Natural killer cell treated with Interleukin-12 subunit alpha and Interleukin-12 subunit beta and Interleukin-15 and Interleukin-18, amount 100 ng/mL, for 72 hours (primary cell): ENCODE measurements at regions not wholly inside any gene's neighbourhood (a gene's known extent, or its start where the extent isn't known, plus 50 kb on each side); places are given as distances from the start of the nearest gene placed in this dataset.

Experiments
- ATAC-seq, 2 donors: fragments of 150-1000 bp; cut with Tn5 transposase in 1 of 2; sonication (Bioruptor Pico), chemical (Tn5 transposase) in 1 of 2; 2 replicates each; pipeline ENCODE4 v1.10.0; 2021
- DNase-seq: peaks from one replicate; pipeline ENCODE4 v3.0.0; 2022; ENCODE audit warnings: low spot score
- H3K27ac Mint-ChIP-seq, 2 donors: 1 replicate in 1 of 2; 2 replicates in 1 of 2; pipeline ENCODE4 v1.8.0; 2022; ENCODE audit warnings: mixed read lengths in 2 of 2, mild to moderate bottlenecking in 1 of 2, moderate library complexity in 1 of 2
- H3K27me3 Mint-ChIP-seq, 2 donors: 1 replicate in 1 of 2; 2 replicates in 1 of 2; pipeline ENCODE4 v1.8.0; 2022; ENCODE audit warnings: mixed read lengths in 2 of 2
- H3K36me3 Mint-ChIP-seq: one replicate; pipeline ENCODE4 v1.8.0; 2022; ENCODE audit warnings: mixed read lengths
- H3K4me1 Mint-ChIP-seq, 2 donors: 1 replicate in 1 of 2; 2 replicates in 1 of 2; pipeline ENCODE4 v1.8.0; 2022; ENCODE audit warnings: low read depth in 2 of 2, mixed read lengths in 2 of 2, mild to moderate bottlenecking in 1 of 2
- H3K4me3 Mint-ChIP-seq: one replicate; pipeline ENCODE4 v1.8.0; 2022; ENCODE audit warnings: mixed read lengths
- H3K9me3 Mint-ChIP-seq: 2 replicates; pipeline ENCODE4 v1.8.0; 2022; ENCODE audit warnings: mixed read lengths

DNA sequence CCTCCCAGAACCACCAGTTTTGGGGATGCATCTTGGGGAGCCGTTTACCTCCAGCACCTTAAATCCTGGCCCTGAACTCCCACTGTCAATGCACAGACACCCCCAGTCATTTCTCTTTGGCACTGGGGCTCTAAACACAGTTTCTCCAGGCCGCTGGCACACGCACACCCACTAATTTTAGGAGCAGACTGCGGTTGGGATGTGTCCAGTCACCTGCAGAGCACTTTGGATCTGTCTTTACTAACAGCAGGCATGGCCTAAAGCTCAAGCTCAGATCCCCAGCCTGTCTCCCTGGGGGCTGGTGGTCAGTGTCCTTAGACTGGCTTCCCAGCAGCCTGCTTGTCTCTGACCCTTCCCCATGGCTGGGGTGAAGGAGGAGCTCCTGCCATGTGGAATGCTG lies 49.9 kb downstream of the SYNE3 start:
- peaks cover 13% of the 10 kb centered on the region for H3K36me3 Mint-ChIP-seq
- peaks cover 8 to 25% of the 10 kb centered on the region in 2 donors for H3K4me1 Mint-ChIP-seq

DNA sequence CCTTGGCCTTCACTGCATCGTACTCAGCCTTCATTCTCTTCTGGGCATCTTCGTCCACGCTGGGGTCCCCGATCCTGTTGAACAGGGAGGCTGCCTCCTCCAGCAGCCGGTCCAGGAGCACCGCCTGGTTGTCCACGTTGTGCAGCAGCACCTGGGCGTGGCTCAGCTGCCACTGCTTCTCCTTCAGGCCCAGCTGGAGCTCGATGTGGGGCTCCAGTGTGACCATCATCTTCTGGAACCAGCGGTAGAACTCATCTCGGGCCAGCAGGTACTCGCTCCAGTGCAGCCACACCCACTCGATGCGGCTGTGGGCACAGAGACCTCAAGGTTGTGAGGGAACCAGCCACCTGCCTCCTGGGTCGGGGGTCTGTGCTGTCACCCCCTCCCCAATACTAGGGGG lies 50.5 kb downstream of the SYNE3 start:
- Mint-ChIP-seq H3K4me3 (no peak overlapping the region), H3K27ac (no peak overlapping the region), H3K27me3 (no peaks in the 10 kb centered on the region), H3K4me1 (peaks cover 8 to 25% of the 10 kb centered on the region in 2 donors), H3K36me3 (peaks cover 13% of the 10 kb centered on the region), H3K9me3 (no peaks in the 10 kb centered on the region)
- ATAC-seq = no peak
- DNase-seq = no peak

More for the DNA sequence above, 49.9 kb downstream of the SYNE3 start:
- ATAC-seq = no peak
- H3K27ac Mint-ChIP-seq = no peak overlapping the region
- no peaks in the 10 kb centered on the region for H3K9me3 Mint-ChIP-seq
- no peaks in the 10 kb centered on the region for H3K27me3 Mint-ChIP-seq
- no peak overlapping the region for H3K4me3 Mint-ChIP-seq
- no peak for DNase-seq

DNA sequence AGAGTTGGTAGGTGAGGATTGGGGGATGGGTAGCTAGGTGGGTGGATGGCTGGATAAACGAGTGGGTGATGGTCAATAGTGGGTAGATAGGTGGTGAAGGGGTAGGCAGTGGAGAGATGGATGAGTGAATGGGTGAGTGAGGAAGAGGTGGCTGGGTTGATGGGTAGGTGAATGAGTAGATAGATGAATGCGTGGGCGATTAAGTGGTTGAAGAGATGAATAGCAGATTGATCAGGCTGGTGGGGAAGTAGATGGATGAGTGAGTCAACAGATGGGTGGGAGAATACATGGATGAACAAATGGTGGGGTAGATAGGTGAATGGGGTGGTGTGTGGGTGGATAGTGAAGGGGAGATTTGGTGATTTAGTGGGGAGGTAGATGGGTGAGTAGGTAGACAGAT lies 51.1 kb downstream of the SYNE3 start:
- H3K4me3 Mint-ChIP-seq = no peak overlapping the region
- H3K4me1 Mint-ChIP-seq = peaks cover 8 to 25% of the 10 kb centered on the region in 2 donors

DNA sequence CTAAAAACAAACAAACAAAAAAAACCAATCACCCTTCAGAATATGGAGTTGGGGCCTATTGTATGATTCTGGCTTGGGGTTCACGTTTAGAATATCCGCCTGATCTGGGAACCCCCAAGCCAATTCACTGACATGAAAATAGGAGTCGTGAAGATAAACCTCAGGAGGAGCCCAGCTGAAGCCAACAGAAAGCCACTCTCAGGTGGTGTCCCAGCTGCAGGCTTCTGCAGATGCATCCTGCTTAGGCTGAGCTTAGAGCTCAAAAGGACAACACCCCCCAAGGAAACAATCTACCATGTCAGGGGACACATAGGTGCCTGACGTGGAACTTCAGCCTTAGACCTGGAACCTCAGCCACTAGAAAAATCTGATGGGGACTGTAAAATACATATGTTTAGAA lies 51.9 kb downstream of the SYNE3 start:
- Mint-ChIP-seq H3K27me3 (no peaks in the 10 kb centered on the region), H3K27ac (peak overlapping the region; percentile 0 to 31), H3K4me1 (peaks cover 8 to 19% of the 10 kb centered on the region in 2 donors), H3K36me3 (peaks cover 13% of the 10 kb centered on the region), H3K9me3 (no peaks in the 10 kb centered on the region), H3K4me3 (no peak overlapping the region)
- DNase-seq (no peak), ATAC-seq (no peak)

More for the DNA sequence above, 51.1 kb downstream of the SYNE3 start:
- no peaks in the 10 kb centered on the region for H3K9me3 Mint-ChIP-seq
- H3K36me3 Mint-ChIP-seq = peaks cover 13% of the 10 kb centered on the region
- H3K27ac Mint-ChIP-seq = peak overlapping the region; percentile 0 to 31
- ATAC-seq = no peak
- no peaks in the 10 kb centered on the region for H3K27me3 Mint-ChIP-seq
- DNase-seq = no peak

DNA sequence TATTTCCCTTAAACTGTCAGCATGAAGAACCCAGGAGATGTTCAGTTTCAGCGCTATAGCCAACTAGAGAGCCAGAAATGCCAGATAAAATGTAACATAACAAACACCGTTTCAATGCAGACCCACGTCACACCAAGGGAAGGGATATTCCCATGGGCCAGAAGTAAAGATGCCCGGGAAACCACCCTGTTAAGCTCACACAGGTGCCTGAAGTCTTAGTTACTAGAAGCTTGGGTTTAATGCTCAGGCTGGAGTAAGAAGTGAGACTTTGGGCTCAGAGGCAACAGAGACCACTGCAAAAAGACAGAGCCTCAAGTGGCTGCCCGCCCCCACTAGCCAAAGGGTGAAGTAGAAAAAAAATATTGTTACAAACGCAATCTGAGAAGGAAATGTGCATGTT lies 52.3 kb downstream of the SYNE3 start:
- Mint-ChIP-seq H3K36me3 (peaks cover 13% of the 10 kb centered on the region), H3K4me3 (no peak overlapping the region), H3K4me1 (peaks cover 8 to 19% of the 10 kb centered on the region in 2 donors), H3K27me3 (no peaks in the 10 kb centered on the region), H3K27ac (peak overlapping the region in 1 of 2 donors; percentile 31), H3K9me3 (no peaks in the 10 kb centered on the region)
- no peak for DNase-seq
- no peak for ATAC-seq

DNA sequence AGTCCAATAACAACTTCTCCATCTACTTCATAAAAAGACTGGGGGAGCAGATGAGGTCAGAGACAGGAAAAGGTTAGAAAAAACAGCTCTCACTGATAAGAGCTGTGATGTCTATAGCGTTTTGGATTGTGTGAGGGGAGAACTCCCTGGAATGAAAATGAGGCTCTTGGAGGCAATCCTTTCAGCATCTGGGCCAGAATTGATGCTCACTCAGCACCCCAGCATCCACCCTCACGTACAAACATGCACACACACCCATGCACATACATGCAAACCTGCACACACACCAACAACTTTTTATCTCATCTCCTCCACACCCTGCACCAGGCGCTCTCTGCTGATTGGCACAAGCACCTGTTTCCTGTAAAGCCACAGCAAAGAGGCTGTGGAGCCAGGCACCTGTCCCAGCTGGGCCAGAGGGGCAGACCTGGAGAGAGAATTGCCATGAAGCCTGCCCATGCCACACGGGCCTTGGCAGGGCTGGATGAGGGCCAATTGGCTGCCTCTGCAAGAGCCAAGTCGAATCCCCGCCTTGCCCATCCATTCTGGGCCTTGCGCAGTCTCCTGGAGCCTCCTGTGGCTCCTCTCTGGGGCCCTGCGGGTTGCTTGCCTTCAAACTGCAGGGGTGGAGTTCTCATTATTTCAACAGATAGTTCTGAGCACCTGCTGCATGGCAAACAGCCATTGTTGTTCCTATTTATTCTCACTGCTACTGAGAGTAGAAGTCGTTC lies 53.1 kb downstream of the SYNE3 start:
- Mint-ChIP-seq H3K27ac (peak overlapping the region; percentile 31 to 39), H3K4me1 (peaks cover 8 to 19% of the 10 kb centered on the region in 2 donors), H3K27me3 (no peaks in the 10 kb centered on the region), H3K36me3 (peaks cover 13% of the 10 kb centered on the region), H3K4me3 (no peak overlapping the region), H3K9me3 (no peaks in the 10 kb centered on the region)
- DNase-seq = no peak
- peak in 1 of 2 donors; percentile 40 for ATAC-seq

DNA sequence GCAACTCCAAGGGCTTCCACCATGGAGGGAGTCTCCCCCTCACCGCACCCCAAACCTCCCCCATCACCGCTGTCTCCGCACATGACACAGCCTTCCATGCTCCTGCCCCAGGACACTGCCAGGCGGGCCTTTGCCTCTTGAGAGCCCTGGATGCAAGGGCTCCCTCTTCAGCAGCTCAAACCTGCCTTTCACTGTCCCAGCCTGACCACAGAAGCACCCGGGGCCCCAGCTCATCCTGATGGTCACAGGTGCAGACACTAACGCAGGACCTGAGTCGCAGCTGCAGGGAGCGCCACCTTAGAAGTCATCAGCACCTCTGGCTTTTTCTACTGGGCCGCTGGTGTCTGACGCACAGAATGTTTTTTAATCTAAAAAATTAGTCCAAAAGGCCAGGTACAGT lies 54.0 kb downstream of the SYNE3 start:
- Mint-ChIP-seq H3K4me1 (peaks cover 8 to 19% of the 10 kb centered on the region in 2 donors), H3K36me3 (peaks cover 13% of the 10 kb centered on the region), H3K4me3 (no peak overlapping the region), H3K27me3 (no peaks in the 10 kb centered on the region), H3K27ac (peak overlapping the region in 1 of 2 donors; percentile 39), H3K9me3 (no peaks in the 10 kb centered on the region)
- ATAC-seq = no peak
- no peak for DNase-seq

DNA sequence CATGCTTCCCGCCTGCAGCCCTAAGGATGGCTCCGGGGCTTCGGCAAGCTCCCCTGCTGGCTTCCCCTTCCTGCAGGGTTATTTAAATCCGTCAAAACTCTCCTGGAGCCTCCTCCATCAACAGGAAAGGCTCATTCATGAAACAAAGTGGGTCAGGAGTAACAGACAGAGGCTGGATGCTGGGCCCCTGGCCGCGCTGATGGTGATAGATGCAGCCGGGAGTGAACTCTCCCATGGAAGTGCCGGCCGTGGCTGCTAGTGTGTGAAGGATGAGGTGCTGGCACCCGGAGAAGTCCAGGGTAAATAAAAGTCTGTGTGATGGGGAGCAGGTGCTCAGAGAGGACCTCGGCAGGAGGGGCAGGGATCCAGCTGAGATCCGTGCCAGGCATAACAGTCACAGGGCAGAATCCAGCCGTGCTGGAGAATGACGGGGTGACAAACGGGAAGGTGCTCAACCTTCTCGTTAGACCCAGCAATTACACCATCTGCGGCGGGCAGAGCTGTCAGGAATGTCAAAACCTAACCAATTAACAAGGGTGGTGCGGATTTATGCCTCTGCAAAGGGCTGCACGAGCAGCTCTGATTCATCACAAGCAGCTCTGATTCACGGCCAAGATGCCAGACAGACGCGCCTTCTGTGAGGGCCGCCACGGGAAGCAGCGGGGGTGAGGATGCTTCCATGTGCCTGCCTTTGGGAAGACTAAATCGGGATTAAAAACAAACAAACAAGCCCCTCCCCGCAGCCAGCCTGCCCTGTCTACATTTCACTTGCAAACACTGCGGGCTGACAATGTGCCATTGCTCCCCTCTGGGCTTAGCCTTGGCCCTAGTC lies 55.6 kb downstream of the SYNE3 start:
- Mint-ChIP-seq H3K9me3 (no peaks in the 10 kb centered on the region), H3K27ac (no peak overlapping the region), H3K36me3 (peaks cover 13% of the 10 kb centered on the region), H3K4me3 (no peak overlapping the region), H3K4me1 (peaks cover 8 to 19% of the 10 kb centered on the region in 2 donors), H3K27me3 (no peaks in the 10 kb centered on the region)
- DNase-seq (no peak), ATAC-seq (no peak)

DNA sequence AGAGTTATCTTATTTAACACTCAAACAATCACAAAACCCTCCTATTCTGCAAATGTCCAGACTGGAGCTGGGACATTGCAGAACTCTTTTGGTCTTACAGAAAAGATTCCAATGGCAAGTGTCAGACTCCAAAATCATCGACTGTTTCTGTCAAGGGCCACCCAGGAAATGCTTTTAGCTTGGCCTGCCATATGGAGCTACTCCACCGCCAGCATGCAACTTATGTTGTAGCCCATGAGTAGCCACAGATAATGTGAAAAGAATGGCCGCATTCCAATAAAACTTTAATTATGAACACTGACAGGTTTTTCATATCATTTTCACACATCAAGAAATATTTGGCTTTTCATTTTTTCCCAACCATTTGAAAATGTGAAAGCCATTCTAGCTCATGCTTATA lies 57.5 kb downstream of the SYNE3 start:
- H3K4me3 Mint-ChIP-seq = no peak overlapping the region
- H3K27me3 Mint-ChIP-seq = no peaks in the 10 kb centered on the region
- DNase-seq = no peak
- peaks cover 0 to 7% of the 10 kb centered on the region in 2 donors for H3K4me1 Mint-ChIP-seq
- no peak overlapping the region for H3K27ac Mint-ChIP-seq
- no peak for ATAC-seq
- no peaks in the 10 kb centered on the region for H3K36me3 Mint-ChIP-seq
- no peaks in the 10 kb centered on the region for H3K9me3 Mint-ChIP-seq

DNA sequence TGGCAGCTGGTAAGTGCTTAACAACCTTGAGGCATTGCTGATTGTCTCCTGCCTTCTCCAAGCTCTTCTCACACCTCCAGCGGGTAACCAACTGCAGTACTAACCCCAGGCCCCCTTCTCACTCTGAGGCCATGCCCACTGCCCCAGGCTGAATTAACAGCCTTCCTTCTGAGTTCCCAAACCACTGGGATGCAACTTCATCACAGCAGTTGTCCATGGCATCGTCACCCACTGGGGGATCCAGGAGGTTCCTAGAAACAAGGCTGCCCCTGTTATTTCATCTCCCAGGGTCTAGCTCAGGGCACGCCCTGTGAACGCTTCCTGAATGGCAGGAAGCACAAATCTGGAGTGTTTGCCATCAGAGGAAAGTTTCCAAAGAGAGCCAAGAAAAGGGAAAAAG lies 58.0 kb downstream of the SYNE3 start:
- H3K36me3 Mint-ChIP-seq = no peaks in the 10 kb centered on the region
- no peaks in the 10 kb centered on the region for H3K27me3 Mint-ChIP-seq
- H3K9me3 Mint-ChIP-seq = no peaks in the 10 kb centered on the region
- H3K4me1 Mint-ChIP-seq = peaks cover 0 to 7% of the 10 kb centered on the region in 2 donors
- H3K27ac Mint-ChIP-seq = no peak overlapping the region
- no peak for ATAC-seq
- H3K4me3 Mint-ChIP-seq = no peak overlapping the region
- no peak for DNase-seq

DNA sequence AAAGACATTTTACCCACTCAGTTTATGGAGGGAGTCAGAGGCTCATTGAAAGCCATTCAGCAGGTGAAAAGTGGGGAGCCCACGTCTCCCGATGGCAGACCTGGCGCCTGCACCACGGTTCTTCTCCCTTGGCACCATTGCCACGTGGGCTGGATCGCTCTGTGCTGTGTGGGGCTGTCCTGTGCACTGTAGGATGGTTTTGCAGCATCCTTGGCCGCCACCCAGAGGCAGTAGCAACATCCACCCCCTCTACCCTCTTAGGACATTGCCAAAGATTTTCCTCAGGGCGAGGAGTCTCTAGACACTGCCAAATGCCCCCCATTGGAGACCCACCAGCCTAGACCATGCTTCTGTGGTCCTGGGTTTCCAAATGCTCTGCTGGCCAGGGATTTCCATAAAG lies 60.2 kb downstream of the SYNE3 start:
- Mint-ChIP-seq H3K27ac (no peak overlapping the region), H3K4me1 (no peaks in the 10 kb centered on the region), H3K27me3 (no peaks in the 10 kb centered on the region), H3K4me3 (no peak overlapping the region), H3K9me3 (no peaks in the 10 kb centered on the region), H3K36me3 (no peaks in the 10 kb centered on the region)
- no peak for DNase-seq
- no peak for ATAC-seq

DNA sequence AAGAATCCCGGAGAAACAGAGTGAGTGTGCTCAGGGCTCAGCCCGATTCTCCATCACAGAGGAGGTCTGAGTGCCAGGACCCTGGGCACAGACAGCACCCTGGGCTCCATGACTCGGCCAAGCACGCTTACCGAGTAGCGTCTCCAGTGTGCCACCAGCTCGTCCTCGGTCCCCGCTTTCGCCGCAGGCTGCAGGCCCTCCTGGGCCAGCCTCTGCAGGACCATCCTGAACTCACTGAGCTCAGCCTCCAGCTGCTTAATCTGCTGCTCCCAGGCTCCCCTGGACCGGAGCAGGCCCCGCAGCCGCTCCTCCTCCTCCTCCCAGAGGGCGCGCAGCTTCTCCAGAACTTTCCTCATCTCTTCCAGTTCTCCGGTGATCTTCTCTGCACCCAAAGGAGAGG lies 61.2 kb downstream of the SYNE3 start:
- Mint-ChIP-seq H3K4me3 (no peak overlapping the region), H3K27ac (no peak overlapping the region), H3K36me3 (peaks cover 5% of the 10 kb centered on the region), H3K27me3 (no peaks in the 10 kb centered on the region), H3K4me1 (no peaks in the 10 kb centered on the region), H3K9me3 (no peaks in the 10 kb centered on the region)
- DNase-seq = no peak
- ATAC-seq = no peak

DNA sequence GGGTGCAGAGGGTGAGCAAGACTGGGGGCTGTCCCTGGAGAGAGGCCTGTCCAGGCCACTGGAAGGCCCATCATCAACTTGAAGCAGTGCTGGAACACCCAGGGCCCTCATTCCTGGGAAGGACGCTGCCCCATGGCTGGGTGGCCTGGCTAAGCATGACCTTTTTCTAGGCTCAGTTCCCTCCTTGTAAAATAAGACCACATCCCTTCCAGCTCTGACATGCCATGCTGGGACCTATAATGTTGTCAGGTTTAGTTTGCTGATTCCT lies 62.8 kb downstream of the SYNE3 start:
- Mint-ChIP-seq H3K4me3 (no peak overlapping the region), H3K27ac (no peak overlapping the region), H3K9me3 (no peaks in the 10 kb centered on the region), H3K36me3 (peaks cover 10% of the 10 kb centered on the region), H3K27me3 (no peaks in the 10 kb centered on the region), H3K4me1 (peaks cover 0 to 3% of the 10 kb centered on the region in 2 donors)
- ATAC-seq (no peak), DNase-seq (no peak)

DNA sequence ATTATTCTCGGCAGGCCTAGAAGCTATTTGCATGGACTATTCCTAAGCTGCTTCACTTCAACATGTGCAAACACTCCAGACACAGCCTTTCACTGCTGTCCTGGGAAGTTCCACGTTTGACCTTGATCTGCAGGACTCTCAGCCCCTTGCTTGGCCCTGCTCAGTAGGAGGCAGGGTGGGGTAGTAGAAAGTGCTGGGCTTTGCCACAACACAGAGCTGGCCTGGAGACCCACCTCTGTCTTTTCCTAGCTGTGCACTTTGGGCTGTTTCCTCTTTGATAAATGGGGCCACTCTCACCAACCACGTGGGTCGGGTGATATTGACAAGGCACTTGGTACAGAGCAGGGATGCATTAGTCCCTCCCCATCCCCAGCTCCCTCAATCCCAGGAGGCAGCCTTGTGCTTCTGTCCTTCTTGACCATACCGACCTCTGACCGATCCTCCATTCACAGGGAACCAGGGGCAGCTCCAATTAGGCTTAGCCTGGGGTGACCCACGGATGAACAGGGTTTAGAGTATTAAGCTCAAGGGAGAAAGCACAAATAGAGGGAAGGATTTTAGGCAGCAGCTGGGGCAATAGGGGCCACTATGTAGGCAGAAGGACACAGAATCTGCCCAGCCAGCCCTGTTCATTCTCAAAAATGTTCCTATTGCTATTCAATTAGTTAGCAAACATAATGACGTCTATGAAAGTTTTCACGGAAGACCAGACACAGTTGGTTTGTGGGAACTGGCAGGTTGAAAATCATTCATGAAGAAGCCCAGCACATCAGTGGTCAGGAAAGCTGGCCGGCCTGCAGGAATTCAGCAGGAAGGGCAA lies 63.3 kb downstream of the SYNE3 start:
- Mint-ChIP-seq H3K4me1 (peaks cover 0 to 3% of the 10 kb centered on the region in 2 donors), H3K4me3 (no peak overlapping the region), H3K27me3 (no peaks in the 10 kb centered on the region), H3K27ac (no peak overlapping the region), H3K9me3 (no peaks in the 10 kb centered on the region), H3K36me3 (peaks cover 10% of the 10 kb centered on the region)
- DNase-seq (no peak), ATAC-seq (no peak)
